Smooth muscle cell (in vitro differentiated cells): ENCODE measurements at regions not wholly inside any gene's neighbourhood (a gene's known extent, or its start where the extent isn't known, plus 50 kb on each side); places are given as distances from the start of the nearest gene placed in this dataset.

Source experiments
- DNase-seq: peaks from one replicate; lab custom pipeline; 2025; ENCODE audit not compliant: unreplicated experiment; lab: John Stamatoyannopoulos, UW
- H2AFZ ChIP-seq: fragments of 200-600 bp; sonication (generic); 2 replicates; pipeline ENCODE4 v1.6.0; 2016; ENCODE audit warnings: antibody characterized with exemption, low read depth, mild to moderate bottlenecking
- H3F3A ChIP-seq: fragments of 200-600 bp; sonication (generic); 2 replicates; pipeline ENCODE4 v1.6.0; 2017; ENCODE audit warnings: antibody characterized with exemption, low read depth
- H3K27ac ChIP-seq: fragments of 200-600 bp; sonication (generic); 2 replicates; pipeline ENCODE4 v1.5.1; 2016; ENCODE audit warnings: low read depth, mild to moderate bottlenecking
- H3K27me3 ChIP-seq: fragments of 200-600 bp; sonication (generic); 2 replicates; pipeline ENCODE4 v1.6.1; 2016; ENCODE audit warnings: low read depth, mild to moderate bottlenecking
- H3K36me3 ChIP-seq: fragments of 200-600 bp; sonication (generic); 2 replicates; pipeline ENCODE4 v1.5.1; 2016; ENCODE audit warnings: low read depth
- H3K4me1 ChIP-seq: fragments of 200-600 bp; sonication (generic); 2 replicates; pipeline ENCODE4 v1.5.1; 2016; ENCODE audit warnings: low read depth
- H3K4me2 ChIP-seq: fragments of 200-600 bp; sonication (generic); 2 replicates; pipeline ENCODE4 v1.6.0; 2016; ENCODE audit warnings: mild to moderate bottlenecking
- H3K4me3 ChIP-seq: fragments of 200-600 bp; sonication (generic); 2 replicates; pipeline ENCODE4 v1.5.1; 2016; ENCODE audit warnings: mild to moderate bottlenecking
- H3K79me2 ChIP-seq: fragments of 200-600 bp; sonication (generic); 2 replicates; pipeline ENCODE4 v1.6.0; 2016; ENCODE audit warnings: low read depth, mild to moderate bottlenecking
- H3K9ac ChIP-seq: fragments of 200-600 bp; sonication (generic); 2 replicates; pipeline ENCODE4 v1.6.0; 2016; ENCODE audit warnings: low read depth
- H3K9me3 ChIP-seq: fragments of 200-600 bp; sonication (generic); replicated peaks from 2 replicates; pipeline ENCODE4 v1.5.1; 2016; ENCODE audit warnings: low read depth
- H4K20me1 ChIP-seq: fragments of 200-600 bp; sonication (generic); 2 replicates; pipeline ENCODE4 v1.6.0; 2016; ENCODE audit warnings: low read depth
- WGBS: methylation state at CpG from one replicate; pipeline ENCODE4 v1.1.7; 2016; ENCODE audit warnings: low lambda C conversion rate; 5-methylcytosine and 5-hydroxymethylcytosine counted together
- TF ChIP-seq, protein P1 (sequence below): fragments of 200-600 bp; sonication (generic); IDR thresholded peaks from 2 replicates; pipeline ENCODE4 v1.5.1; 2017; ENCODE audit warnings: borderline replicate concordance, mild to moderate bottlenecking, antibody characterized with exemption; ENCODE audit not compliant: insufficient read depth, poor library complexity, severe bottlenecking

DNA sequence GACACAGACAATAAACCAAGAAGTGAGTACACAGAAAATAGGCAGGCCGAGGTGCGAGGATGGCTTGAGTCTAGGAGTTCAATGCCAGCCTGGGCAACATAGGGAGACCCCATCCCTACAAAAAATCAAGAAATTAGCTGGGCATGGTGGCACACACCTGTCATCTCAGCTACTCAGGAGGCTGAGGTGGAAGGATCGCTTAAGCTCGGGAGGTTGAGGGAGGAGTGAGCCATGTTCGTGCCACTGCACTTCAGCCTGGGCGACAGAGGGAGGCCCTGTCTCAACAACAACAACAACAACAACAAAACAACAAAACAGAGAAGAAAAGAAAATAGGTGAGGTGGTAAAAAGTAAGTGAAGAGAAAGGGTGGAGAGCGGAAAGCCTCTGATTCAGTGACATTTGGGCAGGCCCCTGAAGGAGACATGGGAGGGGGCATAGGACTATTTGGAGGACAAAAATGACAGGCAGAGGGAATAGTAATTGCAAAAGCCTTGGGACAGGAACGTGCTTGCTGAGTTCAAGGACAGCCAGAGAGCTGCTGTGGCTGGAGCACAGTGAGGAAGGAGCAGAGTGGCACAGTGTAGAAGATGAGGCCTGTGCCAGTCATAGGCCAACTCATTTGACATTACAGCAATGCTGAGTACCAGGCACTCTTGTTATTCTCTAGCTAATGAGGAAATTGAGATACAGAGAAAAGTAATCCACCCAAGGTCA lies 160.6 kb downstream of the VEGFA start:
- DNase-seq, result no peak
- H3F3A ChIP-seq, result peaks cover 4% of the 10 kb centered on the region
- no peak overlapping the region for H3K4me3 ChIP-seq
- TF ChIP-seq, protein P1, sequence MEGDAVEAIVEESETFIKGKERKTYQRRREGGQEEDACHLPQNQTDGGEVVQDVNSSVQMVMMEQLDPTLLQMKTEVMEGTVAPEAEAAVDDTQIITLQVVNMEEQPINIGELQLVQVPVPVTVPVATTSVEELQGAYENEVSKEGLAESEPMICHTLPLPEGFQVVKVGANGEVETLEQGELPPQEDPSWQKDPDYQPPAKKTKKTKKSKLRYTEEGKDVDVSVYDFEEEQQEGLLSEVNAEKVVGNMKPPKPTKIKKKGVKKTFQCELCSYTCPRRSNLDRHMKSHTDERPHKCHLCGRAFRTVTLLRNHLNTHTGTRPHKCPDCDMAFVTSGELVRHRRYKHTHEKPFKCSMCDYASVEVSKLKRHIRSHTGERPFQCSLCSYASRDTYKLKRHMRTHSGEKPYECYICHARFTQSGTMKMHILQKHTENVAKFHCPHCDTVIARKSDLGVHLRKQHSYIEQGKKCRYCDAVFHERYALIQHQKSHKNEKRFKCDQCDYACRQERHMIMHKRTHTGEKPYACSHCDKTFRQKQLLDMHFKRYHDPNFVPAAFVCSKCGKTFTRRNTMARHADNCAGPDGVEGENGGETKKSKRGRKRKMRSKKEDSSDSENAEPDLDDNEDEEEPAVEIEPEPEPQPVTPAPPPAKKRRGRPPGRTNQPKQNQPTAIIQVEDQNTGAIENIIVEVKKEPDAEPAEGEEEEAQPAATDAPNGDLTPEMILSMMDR, result no peak
- no peaks in the 10 kb centered on the region for H4K20me1 ChIP-seq
- H3K27me3 ChIP-seq, result no peaks in the 10 kb centered on the region
- H3K79me2 ChIP-seq, result no peaks in the 10 kb centered on the region
- no peak overlapping the region for H3K27ac ChIP-seq
- H3K4me2 ChIP-seq, result no peak overlapping the region
- H2AFZ ChIP-seq, result no peak overlapping the region
- no peaks in the 10 kb centered on the region for H3K9me3 ChIP-seq
- no peaks in the 10 kb centered on the region for H3K36me3 ChIP-seq
- 88% methylated on average over 8 of the region's 8 CpGs for WGBS
- H3K4me1 ChIP-seq, result peaks cover 24% of the 10 kb centered on the region
- no peak overlapping the region for H3K9ac ChIP-seq

DNA sequence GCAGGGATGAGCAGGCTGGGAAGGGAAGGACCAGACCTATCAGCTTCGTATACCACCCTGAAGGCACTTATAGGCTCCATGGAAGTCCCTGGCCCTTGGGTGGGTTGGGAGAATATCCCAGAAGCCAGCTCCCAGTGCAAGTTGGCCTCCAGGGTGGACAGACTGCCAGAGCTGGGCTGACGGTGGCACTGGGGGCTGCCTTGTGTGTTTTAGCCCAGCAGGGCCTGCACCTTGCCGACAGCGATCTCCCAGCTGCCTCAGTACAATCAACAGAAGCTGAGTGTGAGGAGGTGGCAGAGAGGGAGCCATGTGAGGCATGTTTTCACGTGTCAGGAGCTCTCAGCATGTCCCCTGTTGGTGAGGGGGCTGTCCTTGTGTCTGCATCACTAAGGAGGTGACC lies 159.5 kb downstream of the VEGFA start:
- Histone ChIP-seq H3K27me3 (no peaks in the 10 kb centered on the region), H3K36me3 (no peaks in the 10 kb centered on the region), H3K9me3 (no peaks in the 10 kb centered on the region), H4K20me1 (no peaks in the 10 kb centered on the region), H2AFZ (no peak overlapping the region), H3K4me2 (no peak overlapping the region), H3K4me1 (peaks cover 24% of the 10 kb centered on the region), H3F3A (peaks cover 4% of the 10 kb centered on the region), H3K27ac (no peak overlapping the region), H3K79me2 (no peaks in the 10 kb centered on the region), H3K4me3 (no peak overlapping the region), H3K9ac (no peak overlapping the region)
- no peak for DNase-seq
- 95% methylated on average over 5 of the region's 5 CpGs for WGBS
- TF ChIP-seq, protein P1, result no peak

DNA sequence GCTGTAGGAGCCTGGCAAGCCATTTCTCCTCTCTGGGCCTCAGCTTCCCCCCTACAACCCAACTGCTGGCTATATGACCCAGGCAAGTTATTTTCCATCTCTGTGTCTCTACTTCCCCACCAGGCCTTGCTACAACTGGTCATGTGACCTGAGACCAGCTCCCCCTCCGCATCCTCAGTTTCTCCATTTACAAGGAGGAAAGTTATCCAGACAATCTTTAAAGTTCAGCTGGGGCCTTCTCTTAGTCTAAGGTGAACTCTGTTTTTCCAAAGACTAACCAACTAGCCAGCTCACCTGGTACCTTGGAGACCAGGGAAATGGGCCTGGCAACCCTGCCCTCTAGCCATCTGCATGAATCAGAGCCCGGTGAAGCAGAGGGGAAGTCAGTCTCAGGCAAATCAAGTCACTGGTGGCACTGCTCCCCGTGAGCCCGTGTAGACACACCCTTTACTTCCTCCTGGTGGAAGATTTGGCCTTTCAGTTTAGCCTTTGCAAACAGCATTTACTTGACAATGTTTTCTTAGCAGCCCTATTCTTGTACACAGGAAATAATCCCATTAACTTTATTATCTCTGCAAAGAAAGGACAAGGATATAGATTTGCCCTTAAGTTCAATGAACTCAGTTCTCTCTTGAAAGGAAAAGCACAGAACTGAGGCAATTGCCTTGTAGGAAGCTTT lies 157.7 kb downstream of the VEGFA start:
- 85% methylated on average over 4 of the region's 4 CpGs for WGBS
- no peak overlapping the region for H2AFZ ChIP-seq
- H3K27ac ChIP-seq, result no peak overlapping the region

More for the DNA sequence above, 157.7 kb downstream of the VEGFA start:
- H3K27me3 ChIP-seq, result no peaks in the 10 kb centered on the region
- H3K4me1 ChIP-seq, result peaks cover 11% of the 10 kb centered on the region
- H3K9ac ChIP-seq, result no peak overlapping the region
- H3K79me2 ChIP-seq, result no peaks in the 10 kb centered on the region
- no peaks in the 10 kb centered on the region for H3K9me3 ChIP-seq
- H3F3A ChIP-seq, result no peaks in the 10 kb centered on the region
- H3K4me2 ChIP-seq, result no peak overlapping the region
- no peak for DNase-seq
- no peaks in the 10 kb centered on the region for H3K36me3 ChIP-seq
- TF ChIP-seq, protein P1, result no peak
- no peaks in the 10 kb centered on the region for H4K20me1 ChIP-seq
- H3K4me3 ChIP-seq, result no peak overlapping the region
